Pancreas (tissue), 10 donors: ENCODE measurements at regions not wholly inside any gene's neighbourhood (a gene's known extent, or its start where the extent isn't known, plus 50 kb on each side); places are given as distances from the start of the nearest gene placed in this dataset.

Source experiments
- ATAC-seq, 4 donors: fragments of 200-7000 bp; cut with Tn5 transposase; one replicate each; pipeline versions ENCODE4 v1.8.0 to v1.9.1; 2020; ENCODE audit warnings: mild to moderate bottlenecking in 4 of 4, moderate library complexity in 4 of 4
- DNase-seq, 6 donors: peaks; one replicate each; pipeline ENCODE4 v3.0.0-alpha.2; 2020
- FAIRE-seq: peaks from 2 replicates; lab custom pipeline; 2012; peaks lifted over from hg19 to GRCh38; lab: Jason Lieb, UNC
- H3K27ac ChIP-seq, 4 donors: fragments of 200-600 bp; sonication (generic); 1 replicate in 3 of 4; 2 replicates in 1 of 4; pipeline versions ENCODE4 v1.5.0 to v1.8.0; 2020
- H3K27me3 ChIP-seq, 4 donors: fragments of 200-600 bp; one replicate each; pipeline ENCODE4 v1.8.0; 2021
- H3K36me3 ChIP-seq, 3 donors: fragments of 200-600 bp; sonication (generic) in 1 of 3; one replicate each; pipeline versions ENCODE4 v1.5.0 to v1.8.0; 2020 to 2021
- H3K4me1 ChIP-seq, 3 donors: fragments of 200-600 bp; one replicate each; pipeline ENCODE4 v1.8.0; 2021
- H3K4me3 ChIP-seq, 4 donors: fragments of 200-600 bp; sonication (generic) in 2 of 4; one replicate each; pipeline versions ENCODE4 v1.5.0 to v1.8.0; 2020 to 2021
- H3K9me3 ChIP-seq, 4 donors: fragments of 200-600 bp; one replicate each; pipeline ENCODE4 v1.8.0; 2021
- CTCF ChIP-seq, 4 donors: fragments of 200-600 bp; sonication (generic) in 3 of 4; IDR thresholded peaks; one replicate each; pipeline versions ENCODE4 v1.5.0 to v1.8.0; 2021; ENCODE audit warnings: antibody characterized with exemption in 4 of 4
- WGBS, 2 donors: extraction: QIAGEN DNeasy Blood & Tissue Kit; methylation state at CpG; one replicate each; pipeline ENCODE4 v1.1.7; 2013; 5-methylcytosine and 5-hydroxymethylcytosine counted together
- intact Hi-C, 3 donors: fragments of 100-400 bp; cut with DNase I; formaldehyde crosslinking; loops; one replicate each; pipeline versions ENCODE4 v1.11.1 to v1.14.2; 2022
- donor health status: healthy with polysubstance abuse.
- donor health status: DM: no; HTN: no; CAD: no; lungs with moderate emphysema.
- donor health status: DM: no; HTN: no; CAD: no.
- donor health status: control.
- donor health status: control.
- donor health status: Bipolar disorder and iron deficiency.
- donor health status: DM: yes; HTN: yes; CAD: no.
- donor health status: DM: no; HTN: no; CAD: no.
- donor health status: DM: no; HTN: no; CAD: no.
- donor health status: DM: yes; HTN: yes; CAD: no.

- intact Hi-C loops: no loop called here
- Histone ChIP-seq H3K4me1 (no peaks in the 10 kb centered on the region), H3K9me3 (no peaks in the 10 kb centered on the region), H3K27me3 (no peaks in the 10 kb centered on the region), H3K27ac (no peak overlapping the region), H3K36me3 (no peaks in the 10 kb centered on the region), H3K4me3 (no peak overlapping the region)
- 55 to 70% methylated on average over 2 of the region's 2 CpGs for WGBS, 2 donors
- no peak for ATAC-seq
- no peak for DNase-seq
- no peak for FAIRE-seq
- TF ChIP-seq CTCF (IDR thresholded peaks at IDR 0.05): no peak
Measured at GRCh38 chr15:62316413-62317060, 151.5 kb upstream of the C2CD4B start.

DNA sequence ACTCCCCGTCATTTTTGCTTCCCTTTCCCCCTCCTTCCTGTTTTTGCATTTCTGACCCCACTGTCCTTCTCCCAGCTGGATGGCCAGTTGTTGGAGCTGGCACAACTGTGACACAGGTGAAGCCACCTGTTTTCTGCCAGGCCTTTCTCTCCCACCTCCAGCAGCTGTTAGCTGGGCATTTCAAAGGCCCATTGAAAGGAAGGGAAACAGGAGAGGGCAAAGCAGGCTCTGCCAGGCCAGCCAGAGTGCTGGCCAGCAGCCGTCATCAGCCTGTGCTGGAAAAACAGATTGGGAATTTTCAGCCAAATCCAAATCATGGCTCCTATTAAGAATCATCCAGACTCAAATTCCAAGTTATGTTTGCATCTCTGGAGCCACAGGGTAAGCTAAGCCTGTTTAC is 155.2 kb upstream of the C2CD4B start:
- no peaks in the 10 kb centered on the region for H3K9me3 ChIP-seq
- TF ChIP-seq CTCF (IDR thresholded peaks at IDR 0.05): no peak
- intact Hi-C loops: no loop called here

DNA sequence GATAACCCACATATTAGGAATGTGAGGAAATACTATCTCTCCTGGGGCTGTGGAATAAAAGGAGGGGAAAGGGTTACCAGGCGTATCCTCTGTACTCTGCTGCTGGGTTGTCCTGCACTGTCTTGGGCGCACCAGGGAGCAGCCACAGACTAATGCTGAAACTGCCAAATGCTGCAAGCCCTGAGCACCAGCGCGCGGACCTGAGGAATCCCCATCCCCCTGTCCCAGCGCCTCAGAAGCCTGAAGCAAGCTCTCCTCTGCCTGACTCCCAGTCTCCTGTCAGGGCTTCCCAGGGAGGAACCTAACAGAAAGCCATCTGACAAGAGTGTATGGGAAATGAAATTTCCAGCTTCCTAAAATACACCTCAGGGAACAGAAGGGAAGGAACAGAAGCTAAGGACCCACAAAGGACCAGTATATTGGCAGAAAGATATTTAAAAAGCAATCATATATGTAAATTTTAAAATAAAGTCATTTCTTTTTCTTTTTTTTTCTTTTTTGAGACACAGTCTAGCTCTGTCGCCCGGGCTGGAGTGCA is 158.3 kb upstream of the C2CD4B start:
- no peaks in the 10 kb centered on the region for H3K27me3 ChIP-seq
- DNase-seq: no peak
- H3K27ac ChIP-seq: no peak overlapping the region
- no peak overlapping the region for H3K4me3 ChIP-seq
- no peaks in the 10 kb centered on the region for H3K36me3 ChIP-seq
- no peaks in the 10 kb centered on the region for H3K9me3 ChIP-seq
- H3K4me1 ChIP-seq: no peaks in the 10 kb centered on the region
- no peak for TF ChIP-seq CTCF (IDR thresholded peaks at IDR 0.05)
- intact Hi-C loops: no loop called here
- 59 to 80% methylated on average over 8 of the region's 8 CpGs for WGBS, 2 donors
- ATAC-seq: no peak
- FAIRE-seq: no peak

More for the DNA sequence above, 155.2 kb upstream of the C2CD4B start:
- Histone ChIP-seq H3K4me1 (no peaks in the 10 kb centered on the region), H3K27ac (no peak overlapping the region), H3K4me3 (no peak overlapping the region), H3K36me3 (no peaks in the 10 kb centered on the region), H3K27me3 (no peaks in the 10 kb centered on the region)
- WGBS, 2 donors: 67 to 82% methylated on average over 2 of the region's 2 CpGs
- FAIRE-seq: no peak
- ATAC-seq: no peak
- DNase-seq: no peak

DNA sequence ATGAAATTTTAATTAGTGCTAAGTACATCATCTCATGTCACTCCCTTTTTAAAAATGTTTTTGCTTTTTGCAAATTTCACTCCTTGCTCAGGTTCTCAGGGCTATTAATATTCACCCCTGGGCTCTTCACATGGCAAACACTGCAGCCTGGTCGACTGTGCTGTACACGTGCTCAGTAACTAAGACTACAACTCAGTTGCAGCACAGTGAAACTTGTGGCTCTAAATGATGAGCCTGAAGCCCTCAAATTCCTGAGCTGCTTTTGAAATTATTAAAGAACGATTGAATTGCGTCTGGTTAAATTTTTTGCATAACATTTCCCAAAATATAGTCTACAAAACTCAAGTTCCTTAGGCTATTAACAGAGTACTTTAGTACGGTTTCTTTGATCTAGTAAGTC is 159.3 kb upstream of the C2CD4B start:
- ATAC-seq (no peak), DNase-seq (no peak), FAIRE-seq (no peak)
- H3K4me1 ChIP-seq: no peaks in the 10 kb centered on the region
- H3K9me3 ChIP-seq: no peaks in the 10 kb centered on the region
- no peaks in the 10 kb centered on the region for H3K36me3 ChIP-seq
- H3K27ac ChIP-seq: no peak overlapping the region
- no peak overlapping the region for H3K4me3 ChIP-seq
- intact Hi-C loops: no loop called here
- no peak for TF ChIP-seq CTCF (IDR thresholded peaks at IDR 0.05)
- no peaks in the 10 kb centered on the region for H3K27me3 ChIP-seq
- WGBS, 2 donors: 70 to 76% methylated on average over 5 of the region's 5 CpGs

GRCh38 chr15:62325597-62325996 is 160.5 kb upstream of the C2CD4B start:
- H3K27me3 ChIP-seq: no peaks in the 10 kb centered on the region
- 80 to 88% methylated on average over 7 of the region's 7 CpGs for WGBS, 2 donors
- no peak overlapping the region for H3K4me3 ChIP-seq
- H3K9me3 ChIP-seq: no peaks in the 10 kb centered on the region
- H3K27ac ChIP-seq: no peak overlapping the region
- FAIRE-seq (no peak), ATAC-seq (no peak), DNase-seq (no peak)
- intact Hi-C loops: no loop called here
- H3K4me1 ChIP-seq: no peaks in the 10 kb centered on the region
- H3K36me3 ChIP-seq: no peaks in the 10 kb centered on the region
- no peak for TF ChIP-seq CTCF (IDR thresholded peaks at IDR 0.05)
